ENCODE measurements at regions not wholly inside any gene's neighbourhood (a gene's known extent, or its start where the extent isn't known, plus 50 kb on each side); places are given as distances from the start of the nearest gene placed in this dataset.

GRCh38 chr4:181293541-181293940 is 949.7 kb upstream of the TENM3 start:
- no peaks in the 10 kb centered on the region for H3K27me3 ChIP-seq (ENCODE audit: control insufficient read depth, insufficient read depth)
- H3K27ac ChIP-seq (ENCODE audit: low read length), result no peak overlapping the region
- DNase-seq (no peak), ATAC-seq (no peak)
- WGBS, result 44% methylated on average over 10 of the region's 10 CpGs
- intact Hi-C loops (cut with DNase I), result no loop called here
- H3K4me3 ChIP-seq (ENCODE audit: low read length), result peak overlapping the region; percentile 13
- peaks cover 3% of the 10 kb centered on the region for H3K4me1 ChIP-seq (ENCODE audit: control insufficient read depth, insufficient read depth, low read length)
- H3K9me3 ChIP-seq (ENCODE audit: control insufficient read depth, low read length), result no peaks in the 10 kb centered on the region

- peak in 1 of 2 donors; percentile 38 for ATAC-seq
- Histone ChIP-seq H3K9me3 (ENCODE audit: control insufficient read depth, low read length) (no peaks in the 10 kb centered on the region), H3K4me1 (ENCODE audit: control insufficient read depth, insufficient read depth, low read length) (no peaks in the 10 kb centered on the region), H3K27ac (ENCODE audit: low read length) (no peak overlapping the region), H3K27me3 (ENCODE audit: control insufficient read depth, insufficient read depth) (no peaks in the 10 kb centered on the region), H3K4me3 (ENCODE audit: low read length) (no peak overlapping the region)
- 45% methylated on average over 2 of the region's 2 CpGs for WGBS
- intact Hi-C loops (cut with DNase I), result no loop called here
- no peak for DNase-seq
Measured at GRCh38 chr4:181294421-181294820, 948.8 kb upstream of the TENM3 start.

- H3K27me3 ChIP-seq (ENCODE audit: control insufficient read depth, insufficient read depth), result no peaks in the 10 kb centered on the region
- no peaks in the 10 kb centered on the region for H3K9me3 ChIP-seq (ENCODE audit: control insufficient read depth, low read length)
- no peak overlapping the region for H3K27ac ChIP-seq (ENCODE audit: low read length)
- ATAC-seq (no peak), DNase-seq (peak in 2 of 3 donors; percentile 28 to 42)
- 42% methylated on average over 9 of the region's 9 CpGs for WGBS
- intact Hi-C loops (cut with DNase I), result no loop called here
- no peaks in the 10 kb centered on the region for H3K4me1 ChIP-seq (ENCODE audit: control insufficient read depth, insufficient read depth, low read length)
- no peak overlapping the region for H3K4me3 ChIP-seq (ENCODE audit: low read length)
Measured at GRCh38 chr4:181301735-181302710, 941.2 kb upstream of the TENM3 start.

- Histone ChIP-seq H3K9me3 (ENCODE audit: control insufficient read depth, low read length) (no peaks in the 10 kb centered on the region), H3K4me3 (ENCODE audit: low read length) (no peak overlapping the region), H3K4me1 (ENCODE audit: control insufficient read depth, insufficient read depth, low read length) (no peaks in the 10 kb centered on the region), H3K27me3 (ENCODE audit: control insufficient read depth, insufficient read depth) (no peaks in the 10 kb centered on the region), H3K27ac (ENCODE audit: low read length) (no peak overlapping the region)
- ATAC-seq (no peak), DNase-seq (no peak)
- intact Hi-C loops (cut with DNase I), result no loop called here
- WGBS, result 45% methylated on average over 2 of the region's 2 CpGs
Measured at GRCh38 chr4:181307824-181308223, 935.4 kb upstream of the TENM3 start.

- Histone ChIP-seq H3K9me3 (ENCODE audit: control insufficient read depth, low read length) (no peaks in the 10 kb centered on the region), H3K4me1 (ENCODE audit: control insufficient read depth, insufficient read depth, low read length) (no peaks in the 10 kb centered on the region), H3K27ac (ENCODE audit: low read length) (no peak overlapping the region), H3K27me3 (ENCODE audit: control insufficient read depth, insufficient read depth) (no peaks in the 10 kb centered on the region), H3K4me3 (ENCODE audit: low read length) (no peak overlapping the region)
- ATAC-seq (no peak), DNase-seq (no peak)
- intact Hi-C loops (cut with DNase I), result no loop called here
- WGBS, result 55% methylated on average over 7 of the region's 7 CpGs
Measured at GRCh38 chr4:181308476-181309312, 934.5 kb upstream of the TENM3 start.

GRCh38 chr4:181312066-181312465 is 931.1 kb upstream of the TENM3 start:
- WGBS, result 16% methylated on average over 4 of the region's 4 CpGs
- peak in 1 of 3 donors; percentile 43 for DNase-seq
- intact Hi-C loops (cut with DNase I), result no loop called here
- H3K9me3 ChIP-seq (ENCODE audit: control insufficient read depth, low read length), result no peaks in the 10 kb centered on the region
- H3K27me3 ChIP-seq (ENCODE audit: control insufficient read depth, insufficient read depth), result no peaks in the 10 kb centered on the region
- no peak overlapping the region for H3K27ac ChIP-seq (ENCODE audit: low read length)
- peak; percentile 80 to 82 for ATAC-seq
- H3K4me1 ChIP-seq (ENCODE audit: control insufficient read depth, insufficient read depth, low read length), result no peaks in the 10 kb centered on the region
- H3K4me3 ChIP-seq (ENCODE audit: low read length), result no peak overlapping the region

GRCh38 chr4:181319629-181320028 is 923.6 kb upstream of the TENM3 start:
- Histone ChIP-seq H3K27me3 (ENCODE audit: control insufficient read depth, insufficient read depth) (no peaks in the 10 kb centered on the region), H3K27ac (ENCODE audit: low read length) (no peak overlapping the region), H3K4me1 (ENCODE audit: control insufficient read depth, insufficient read depth, low read length) (no peaks in the 10 kb centered on the region), H3K9me3 (ENCODE audit: control insufficient read depth, low read length) (no peaks in the 10 kb centered on the region), H3K4me3 (ENCODE audit: low read length) (no peak overlapping the region)
- intact Hi-C loops (cut with DNase I), result no loop called here
- no peak for ATAC-seq
- WGBS, result 42% methylated on average over 5 of the region's 5 CpGs
- DNase-seq, result peak in 1 of 3 donors; percentile 14

GRCh38 chr4:181323061-181323460 is 920.1 kb upstream of the TENM3 start:
- no peak for ATAC-seq
- no peak for DNase-seq
- intact Hi-C loops (cut with DNase I), result no loop called here
- no peaks in the 10 kb centered on the region for H3K9me3 ChIP-seq (ENCODE audit: control insufficient read depth, low read length)
- no peak overlapping the region for H3K27ac ChIP-seq (ENCODE audit: low read length)
- 69% methylated on average over 2 of the region's 2 CpGs for WGBS
- H3K4me1 ChIP-seq (ENCODE audit: control insufficient read depth, insufficient read depth, low read length), result no peaks in the 10 kb centered on the region
- no peaks in the 10 kb centered on the region for H3K27me3 ChIP-seq (ENCODE audit: control insufficient read depth, insufficient read depth)
- H3K4me3 ChIP-seq (ENCODE audit: low read length), result no peak overlapping the region

- intact Hi-C loops (cut with DNase I), result no loop called here
Measured at GRCh38 chr4:181330654-181331201, 912.5 kb upstream of the TENM3 start.

GRCh38 chr4:181331214-181331613 is 912.0 kb upstream of the TENM3 start:
- H3K9me3 ChIP-seq (ENCODE audit: control insufficient read depth, low read length), result no peaks in the 10 kb centered on the region
- no peak overlapping the region for H3K27ac ChIP-seq (ENCODE audit: low read length)
- H3K27me3 ChIP-seq (ENCODE audit: control insufficient read depth, insufficient read depth), result no peaks in the 10 kb centered on the region
- intact Hi-C loops (cut with DNase I), result no loop called here
- WGBS, result 20% methylated on average over 1 of the region's 1 CpG
- no peaks in the 10 kb centered on the region for H3K4me1 ChIP-seq (ENCODE audit: control insufficient read depth, insufficient read depth, low read length)
- DNase-seq (no peak), ATAC-seq (no peak)
- H3K4me3 ChIP-seq (ENCODE audit: low read length), result no peak overlapping the region

More at GRCh38 chr4:181330654-181331201, 912.5 kb upstream of the TENM3 start:
- no peaks in the 10 kb centered on the region for H3K27me3 ChIP-seq (ENCODE audit: control insufficient read depth, insufficient read depth)
- no peaks in the 10 kb centered on the region for H3K4me1 ChIP-seq (ENCODE audit: control insufficient read depth, insufficient read depth, low read length)
- no peak for DNase-seq
- 35% methylated on average over 4 of the region's 4 CpGs for WGBS
- ATAC-seq, result peak; percentile 64 to 76
- H3K27ac ChIP-seq (ENCODE audit: low read length), result no peak overlapping the region
- no peaks in the 10 kb centered on the region for H3K9me3 ChIP-seq (ENCODE audit: control insufficient read depth, low read length)
- no peak overlapping the region for H3K4me3 ChIP-seq (ENCODE audit: low read length)

GRCh38 chr4:181345931-181346330 is 897.3 kb upstream of the TENM3 start:
- Histone ChIP-seq H3K4me3 (ENCODE audit: low read length) (no peak overlapping the region), H3K27me3 (ENCODE audit: control insufficient read depth, insufficient read depth) (no peaks in the 10 kb centered on the region), H3K9me3 (ENCODE audit: control insufficient read depth, low read length) (no peaks in the 10 kb centered on the region), H3K4me1 (ENCODE audit: control insufficient read depth, insufficient read depth, low read length) (no peaks in the 10 kb centered on the region), H3K27ac (ENCODE audit: low read length) (no peak overlapping the region)
- no peak for ATAC-seq
- intact Hi-C loops (cut with DNase I), result no loop called here
- no peak for DNase-seq
